ENCODE measurements at regions not wholly inside any gene's neighbourhood (a gene's known extent, or its start where the extent isn't known, plus 50 kb on each side); places are given as distances from the start of the nearest gene placed in this dataset.

GRCh38 chr2:11099122-11100065 is 55.9 kb upstream of the SLC66A3 start:
- H3K4me1 ChIP-seq: peaks cover 0 to 19% of the 10 kb centered on the region in 2 donors
- H3K27me3 ChIP-seq: no peaks in the 10 kb centered on the region
- no peak overlapping the region for H3K4me3 ChIP-seq
- no peaks in the 10 kb centered on the region for H3K36me3 ChIP-seq
- TF ChIP-seq CTCF (IDR thresholded peaks at IDR 0.05 in 4 of 5, conservative IDR thresholded peaks at IDR 0.05 in 1 of 5): no peak
- no peak for TF ChIP-seq POLR2A (IDR thresholded peaks at IDR 0.05)
- no peak for DNase-seq
- no peaks in the 10 kb centered on the region for H3K9me3 ChIP-seq
- in situ Hi-C loops (cut with MboI; ENCODE audit: low sequenced_read_pairs in 4 of 4) (no loop called here), intact Hi-C loops (cut with DNase I; ENCODE audit: low total_unique reads) (no loop called here)
- no peak overlapping the region for H3K27ac ChIP-seq
- ATAC-seq: no peak

GRCh38 chr2:11100130-11100529 is 55.1 kb upstream of the SLC66A3 start:
- Histone ChIP-seq H3K4me1 (peaks cover 0 to 19% of the 10 kb centered on the region in 2 donors), H3K4me3 (no peak overlapping the region), H3K27me3 (no peaks in the 10 kb centered on the region), H3K27ac (no peak overlapping the region), H3K36me3 (no peaks in the 10 kb centered on the region), H3K9me3 (no peaks in the 10 kb centered on the region)
- no peak for TF ChIP-seq POLR2A (IDR thresholded peaks at IDR 0.05)
- TF ChIP-seq CTCF (IDR thresholded peaks at IDR 0.05 in 4 of 5, conservative IDR thresholded peaks at IDR 0.05 in 1 of 5): no peak
- ATAC-seq: no peak
- in situ Hi-C loops (cut with MboI; ENCODE audit: low sequenced_read_pairs in 4 of 4): no loop called here
- no peak for DNase-seq
- intact Hi-C loops (cut with DNase I; ENCODE audit: low total_unique reads): no loop called here

GRCh38 chr2:11100976-11101375 is 54.3 kb upstream of the SLC66A3 start:
- Histone ChIP-seq H3K27ac (no peak overlapping the region), H3K4me1 (peaks cover 0 to 19% of the 10 kb centered on the region in 2 donors), H3K9me3 (no peaks in the 10 kb centered on the region), H3K27me3 (no peaks in the 10 kb centered on the region), H3K36me3 (no peaks in the 10 kb centered on the region), H3K4me3 (no peak overlapping the region)
- TF ChIP-seq CTCF (IDR thresholded peaks at IDR 0.05 in 4 of 5, conservative IDR thresholded peaks at IDR 0.05 in 1 of 5) (no peak), POLR2A (IDR thresholded peaks at IDR 0.05) (no peak)
- intact Hi-C loops (cut with DNase I; ENCODE audit: low total_unique reads): no loop called here
- no peak for ATAC-seq
- no peak for DNase-seq
- in situ Hi-C loops (cut with MboI; ENCODE audit: low sequenced_read_pairs in 4 of 4): no loop called here

- ATAC-seq: no peak
- in situ Hi-C loops (cut with MboI; ENCODE audit: low sequenced_read_pairs in 4 of 4): no loop called here
- H3K27ac ChIP-seq: no peak overlapping the region
Measured at GRCh38 chr2:11101430-11101829, 53.8 kb upstream of the SLC66A3 start.

More at GRCh38 chr2:11101430-11101829, 53.8 kb upstream of the SLC66A3 start:
- Histone ChIP-seq H3K9me3 (no peaks in the 10 kb centered on the region), H3K36me3 (no peaks in the 10 kb centered on the region), H3K4me3 (no peak overlapping the region), H3K27me3 (no peaks in the 10 kb centered on the region), H3K4me1 (peaks cover 0 to 19% of the 10 kb centered on the region in 2 donors)
- intact Hi-C loops (cut with DNase I; ENCODE audit: low total_unique reads): no loop called here
- DNase-seq: no peak
- TF ChIP-seq CTCF (IDR thresholded peaks at IDR 0.05 in 4 of 5, conservative IDR thresholded peaks at IDR 0.05 in 1 of 5): no peak
- TF ChIP-seq POLR2A (IDR thresholded peaks at IDR 0.05): no peak
